ENCODE measurements at regions not wholly inside any gene's neighbourhood (a gene's known extent, or its start where the extent isn't known, plus 50 kb on each side); places are given as distances from the start of the nearest gene placed in this dataset.

DNA sequence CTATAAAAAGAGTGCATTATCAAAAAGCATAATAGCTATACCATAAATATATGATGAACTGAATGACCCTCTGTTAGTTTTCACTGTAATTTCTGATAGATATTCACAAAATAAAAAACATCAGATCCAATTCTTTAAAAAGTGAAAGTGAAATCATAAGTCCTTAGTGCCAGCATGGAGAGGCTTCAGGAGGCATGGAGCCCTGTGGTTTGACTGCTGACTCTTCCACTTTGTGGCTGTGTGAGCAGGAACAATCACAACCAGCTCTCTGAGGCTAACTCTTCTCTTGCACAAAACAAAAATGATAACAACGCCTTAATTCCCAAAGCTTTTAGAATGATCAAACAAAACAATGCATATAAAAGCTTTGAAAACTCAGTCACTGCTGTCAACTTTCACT, 1143.9 kb downstream of the PDHA2 start:
- TF ChIP-seq, protein P1, sequence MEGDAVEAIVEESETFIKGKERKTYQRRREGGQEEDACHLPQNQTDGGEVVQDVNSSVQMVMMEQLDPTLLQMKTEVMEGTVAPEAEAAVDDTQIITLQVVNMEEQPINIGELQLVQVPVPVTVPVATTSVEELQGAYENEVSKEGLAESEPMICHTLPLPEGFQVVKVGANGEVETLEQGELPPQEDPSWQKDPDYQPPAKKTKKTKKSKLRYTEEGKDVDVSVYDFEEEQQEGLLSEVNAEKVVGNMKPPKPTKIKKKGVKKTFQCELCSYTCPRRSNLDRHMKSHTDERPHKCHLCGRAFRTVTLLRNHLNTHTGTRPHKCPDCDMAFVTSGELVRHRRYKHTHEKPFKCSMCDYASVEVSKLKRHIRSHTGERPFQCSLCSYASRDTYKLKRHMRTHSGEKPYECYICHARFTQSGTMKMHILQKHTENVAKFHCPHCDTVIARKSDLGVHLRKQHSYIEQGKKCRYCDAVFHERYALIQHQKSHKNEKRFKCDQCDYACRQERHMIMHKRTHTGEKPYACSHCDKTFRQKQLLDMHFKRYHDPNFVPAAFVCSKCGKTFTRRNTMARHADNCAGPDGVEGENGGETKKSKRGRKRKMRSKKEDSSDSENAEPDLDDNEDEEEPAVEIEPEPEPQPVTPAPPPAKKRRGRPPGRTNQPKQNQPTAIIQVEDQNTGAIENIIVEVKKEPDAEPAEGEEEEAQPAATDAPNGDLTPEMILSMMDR (IDR thresholded peaks at IDR 0.05; ENCODE audit: borderline replicate concordance, control extremely low read depth, extremely low read depth, insufficient read depth, missing control alignments) = no peak
- in situ Hi-C loops (cut with MboI; ENCODE audit: low sequenced_read_pairs, unreplicated experiment) = no loop called here
- DNase-seq (ENCODE audit: low spot score) = no peak

- in situ Hi-C loops (cut with MboI; ENCODE audit: low sequenced_read_pairs, unreplicated experiment) = no loop called here
- TF ChIP-seq, protein P1 (IDR thresholded peaks at IDR 0.05; ENCODE audit: borderline replicate concordance, control extremely low read depth, extremely low read depth, insufficient read depth, missing control alignments) = no peak
- no peak for DNase-seq (ENCODE audit: low spot score)
Measured at GRCh38 chr4:96986816-96987215, 1146.9 kb downstream of the PDHA2 start.

GRCh38 chr4:96991083-96991482, 1151.2 kb downstream of the PDHA2 start:
- in situ Hi-C loops (cut with MboI; ENCODE audit: low sequenced_read_pairs, unreplicated experiment) = no loop called here
- no peak for DNase-seq (ENCODE audit: low spot score)
- TF ChIP-seq, protein P1 (IDR thresholded peaks at IDR 0.05; ENCODE audit: borderline replicate concordance, control extremely low read depth, extremely low read depth, insufficient read depth, missing control alignments) = no peak

GRCh38 chr4:96992443-96992842, 1150.8 kb downstream of the STPG2 start:
- no peak for DNase-seq (ENCODE audit: low spot score)
- in situ Hi-C loops (cut with MboI; ENCODE audit: low sequenced_read_pairs, unreplicated experiment) = no loop called here

DNA sequence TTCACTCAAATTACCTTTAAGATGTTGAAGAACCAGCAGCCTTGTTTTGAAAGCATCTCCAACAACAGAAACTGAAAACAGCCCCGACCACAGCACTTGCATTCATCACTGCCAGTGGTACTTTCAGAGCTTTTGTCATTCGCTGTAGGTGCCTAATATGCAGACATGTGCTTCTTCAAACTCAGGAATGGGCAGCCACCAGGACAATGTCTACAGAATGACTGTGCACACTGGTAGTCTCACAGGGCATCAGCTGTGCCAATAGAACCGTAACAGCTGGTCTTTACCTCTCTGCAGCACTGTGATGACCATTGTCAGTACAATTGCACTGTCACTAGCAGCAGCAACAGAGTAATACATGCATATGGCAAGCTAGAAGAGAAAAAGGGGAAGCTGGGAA, 1149.7 kb downstream of the STPG2 start:
- TF ChIP-seq, protein P1 (IDR thresholded peaks at IDR 0.05; ENCODE audit: borderline replicate concordance, control extremely low read depth, extremely low read depth, insufficient read depth, missing control alignments) = no peak
- DNase-seq (ENCODE audit: low spot score) = no peak
- in situ Hi-C loops (cut with MboI; ENCODE audit: low sequenced_read_pairs, unreplicated experiment) = no loop called here

More at GRCh38 chr4:96992443-96992842, 1150.8 kb downstream of the STPG2 start:
- TF ChIP-seq, protein P1 (IDR thresholded peaks at IDR 0.05; ENCODE audit: borderline replicate concordance, control extremely low read depth, extremely low read depth, insufficient read depth, missing control alignments) = no peak

- TF ChIP-seq, protein P1 (IDR thresholded peaks at IDR 0.05; ENCODE audit: borderline replicate concordance, control extremely low read depth, extremely low read depth, insufficient read depth, missing control alignments) = no peak
- no peak for DNase-seq (ENCODE audit: low spot score)
- in situ Hi-C loops (cut with MboI; ENCODE audit: low sequenced_read_pairs, unreplicated experiment) = no loop called here
Measured at GRCh38 chr4:97003715-97004114, 1139.6 kb downstream of the STPG2 start.

DNA sequence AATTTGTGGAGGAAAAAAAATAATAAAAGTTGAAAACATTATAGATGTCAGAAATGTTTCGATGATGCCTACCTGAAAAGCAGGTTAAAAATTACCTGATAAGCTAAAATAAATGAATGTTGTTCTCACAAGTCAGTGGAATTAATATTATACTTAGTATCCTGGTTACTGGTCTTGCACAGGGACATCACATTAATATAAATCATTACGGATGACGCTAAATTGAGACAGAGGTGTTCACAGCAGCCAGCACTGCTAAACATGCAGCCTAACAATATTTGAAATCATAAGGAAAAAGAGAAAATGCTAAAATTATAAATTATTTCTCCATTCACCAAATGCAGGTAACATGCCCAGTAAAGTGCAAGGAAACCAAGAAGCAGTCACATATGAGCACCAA, 1130.0 kb downstream of the STPG2 start:
- in situ Hi-C loops (cut with MboI; ENCODE audit: low sequenced_read_pairs, unreplicated experiment) = no loop called here
- DNase-seq (ENCODE audit: low spot score) = no peak
- TF ChIP-seq, protein P1 (IDR thresholded peaks at IDR 0.05; ENCODE audit: borderline replicate concordance, control extremely low read depth, extremely low read depth, insufficient read depth, missing control alignments) = no peak

All from GM13976 (cell line).